NB4 (cell line): ENCODE measurements at regions not wholly inside any gene's neighbourhood (a gene's known extent, or its start where the extent isn't known, plus 50 kb on each side); places are given as distances from the start of the nearest gene placed in this dataset.

Experiments used
- DNase-seq: peaks from one replicate; pipeline ENCODE4 v3.0.0; 2010; ENCODE audit warnings: low read depth
- H3K4me3 ChIP-seq: one replicate; pipeline ENCODE4 v1.5.1; 2011; ENCODE audit warnings: mild to moderate bottlenecking, low read depth, low read length, moderate library complexity
- MYC ChIP-seq: IDR thresholded peaks from 2 replicates; pipeline ENCODE4 v1.6.1; 2011; ENCODE audit warnings: low read depth, low read length
- POLR2A ChIP-seq: IDR thresholded peaks from 2 replicates; pipeline ENCODE4 v1.6.1; 2011; ENCODE audit warnings: mild to moderate bottlenecking; ENCODE audit not compliant: insufficient read length; ENCODE audit errors: extremely low read depth
- TF ChIP-seq, protein P1 (sequence below): IDR thresholded peaks from 2 replicates; pipeline ENCODE4 v1.6.1; 2011; ENCODE audit warnings: low read depth, low read length
- TF ChIP-seq, protein P2 (sequence below): IDR thresholded peaks from one replicate; pipeline ENCODE4 v1.5.1; 2012; ENCODE audit warnings: low read depth, low read length

DNA sequence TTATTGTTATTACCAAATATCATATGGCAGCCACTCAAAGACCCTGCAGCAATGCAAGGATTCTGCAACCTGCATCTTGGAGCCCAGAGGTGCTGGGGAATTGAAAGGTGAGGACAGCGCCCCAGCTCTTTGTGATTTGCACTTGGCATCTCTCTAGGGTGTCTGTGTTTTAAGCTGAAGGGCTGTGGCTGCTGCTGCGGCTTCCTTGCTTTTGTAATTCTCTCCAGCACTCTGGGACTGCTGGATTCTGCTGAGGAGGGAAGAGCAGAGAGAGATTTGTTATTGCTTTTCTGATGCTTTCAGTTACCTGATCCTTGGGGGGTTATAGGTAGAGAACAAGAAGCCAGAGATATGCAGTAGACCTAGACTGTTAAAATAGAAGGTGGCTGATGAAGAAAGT, 562.4 kb downstream of the EBF1 start:
- no peak for DNase-seq
- TF ChIP-seq, protein P1, sequence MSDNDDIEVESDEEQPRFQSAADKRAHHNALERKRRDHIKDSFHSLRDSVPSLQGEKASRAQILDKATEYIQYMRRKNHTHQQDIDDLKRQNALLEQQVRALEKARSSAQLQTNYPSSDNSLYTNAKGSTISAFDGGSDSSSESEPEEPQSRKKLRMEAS = no peak
- TF ChIP-seq, protein P2, sequence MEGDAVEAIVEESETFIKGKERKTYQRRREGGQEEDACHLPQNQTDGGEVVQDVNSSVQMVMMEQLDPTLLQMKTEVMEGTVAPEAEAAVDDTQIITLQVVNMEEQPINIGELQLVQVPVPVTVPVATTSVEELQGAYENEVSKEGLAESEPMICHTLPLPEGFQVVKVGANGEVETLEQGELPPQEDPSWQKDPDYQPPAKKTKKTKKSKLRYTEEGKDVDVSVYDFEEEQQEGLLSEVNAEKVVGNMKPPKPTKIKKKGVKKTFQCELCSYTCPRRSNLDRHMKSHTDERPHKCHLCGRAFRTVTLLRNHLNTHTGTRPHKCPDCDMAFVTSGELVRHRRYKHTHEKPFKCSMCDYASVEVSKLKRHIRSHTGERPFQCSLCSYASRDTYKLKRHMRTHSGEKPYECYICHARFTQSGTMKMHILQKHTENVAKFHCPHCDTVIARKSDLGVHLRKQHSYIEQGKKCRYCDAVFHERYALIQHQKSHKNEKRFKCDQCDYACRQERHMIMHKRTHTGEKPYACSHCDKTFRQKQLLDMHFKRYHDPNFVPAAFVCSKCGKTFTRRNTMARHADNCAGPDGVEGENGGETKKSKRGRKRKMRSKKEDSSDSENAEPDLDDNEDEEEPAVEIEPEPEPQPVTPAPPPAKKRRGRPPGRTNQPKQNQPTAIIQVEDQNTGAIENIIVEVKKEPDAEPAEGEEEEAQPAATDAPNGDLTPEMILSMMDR = no peak
- no peak for TF ChIP-seq MYC
- TF ChIP-seq POLR2A = no peak
- no peak overlapping the region for H3K4me3 ChIP-seq

DNA sequence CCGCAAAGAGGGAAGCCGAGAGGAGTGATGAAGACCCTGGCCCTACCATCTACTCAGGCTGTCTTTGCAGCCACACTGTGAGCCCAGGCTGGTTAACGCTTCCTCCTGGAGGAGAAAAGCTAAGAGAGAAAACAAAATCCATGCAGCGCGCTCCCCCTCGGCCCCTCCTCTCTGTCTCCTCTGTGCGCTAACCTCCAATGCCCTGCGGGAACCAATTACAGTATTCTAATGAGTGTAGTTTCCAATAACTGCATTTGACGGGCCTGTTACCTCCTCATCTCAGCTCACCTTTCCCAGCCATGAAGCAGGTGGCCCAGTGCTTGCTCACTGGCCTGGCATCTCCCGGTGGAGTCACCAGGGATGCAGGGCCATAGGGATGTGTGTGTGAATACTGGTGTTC, 565.5 kb downstream of the EBF1 start:
- no peak overlapping the region for H3K4me3 ChIP-seq
- TF ChIP-seq MYC (no peak), POLR2A (no peak)
- TF ChIP-seq, protein P2 = no peak
- TF ChIP-seq, protein P1 = no peak
- no peak for DNase-seq

DNA sequence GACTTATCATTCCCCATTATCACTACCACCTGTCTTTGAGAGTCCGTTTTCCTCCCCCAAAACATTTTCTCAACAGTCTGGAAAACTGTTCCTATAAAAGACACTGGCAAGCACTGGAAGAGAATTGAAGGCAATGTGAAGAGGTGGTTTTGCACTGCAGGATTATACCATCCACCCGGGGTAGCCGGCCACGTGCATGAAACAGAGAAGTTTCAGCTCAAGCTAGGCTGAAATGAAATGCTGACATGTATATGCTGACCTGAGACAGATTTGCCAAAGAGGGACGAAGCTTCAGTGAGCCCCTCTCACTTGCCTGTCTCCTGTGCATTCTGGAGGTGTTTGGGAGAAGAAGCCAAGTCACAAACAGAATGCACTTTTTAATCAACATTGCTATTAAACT, 567.0 kb downstream of the EBF1 start:
- TF ChIP-seq MYC (no peak), POLR2A (no peak)
- TF ChIP-seq, protein P2 = no peak
- TF ChIP-seq, protein P1 = no peak
- no peak for DNase-seq
- no peak overlapping the region for H3K4me3 ChIP-seq

DNA sequence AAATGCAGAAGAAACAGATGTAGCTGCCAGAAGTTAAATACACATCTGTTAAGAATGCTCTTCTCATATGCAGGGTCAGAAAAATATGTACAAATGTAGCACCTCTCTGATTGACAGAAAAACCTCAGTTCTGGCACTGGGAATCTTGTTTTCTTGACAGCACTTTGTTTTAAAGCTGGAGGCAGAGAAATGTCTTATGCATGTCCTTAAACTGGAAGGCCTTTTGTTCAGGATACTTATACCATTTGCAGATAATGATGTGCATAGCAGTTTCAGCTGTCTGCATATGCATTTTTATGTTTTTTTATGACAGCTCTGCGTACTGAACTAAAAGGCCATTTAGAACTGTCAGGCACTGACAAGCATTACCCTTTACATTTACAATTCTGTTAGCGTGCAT, 567.9 kb downstream of the EBF1 start:
- no peak overlapping the region for H3K4me3 ChIP-seq
- no peak for DNase-seq
- TF ChIP-seq, protein P2 = no peak
- TF ChIP-seq, protein P1 = no peak
- TF ChIP-seq MYC = no peak
- no peak for TF ChIP-seq POLR2A

DNA sequence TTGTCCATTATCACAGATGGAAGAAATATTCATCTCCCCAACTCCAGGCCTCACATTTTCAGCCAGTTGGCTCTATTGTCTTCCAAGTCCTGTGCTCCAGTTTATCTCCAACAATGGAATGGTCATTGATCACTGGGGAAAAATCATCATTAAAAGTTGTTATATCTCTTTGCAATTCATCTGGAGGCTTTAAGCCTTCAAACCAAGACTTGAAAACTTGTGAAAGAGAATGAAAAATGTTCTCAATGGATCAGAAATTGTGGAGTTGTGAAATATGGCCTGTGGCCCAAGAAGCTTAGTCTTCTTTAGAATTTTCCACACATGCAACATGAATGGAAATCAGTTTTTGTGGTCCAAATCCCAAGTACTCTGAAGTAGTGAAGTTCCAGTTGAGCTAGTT, 569.6 kb downstream of the EBF1 start:
- TF ChIP-seq POLR2A (no peak), MYC (no peak)
- TF ChIP-seq, protein P2 = no peak
- TF ChIP-seq, protein P1 = no peak
- H3K4me3 ChIP-seq = no peak overlapping the region
- DNase-seq = no peak

DNA sequence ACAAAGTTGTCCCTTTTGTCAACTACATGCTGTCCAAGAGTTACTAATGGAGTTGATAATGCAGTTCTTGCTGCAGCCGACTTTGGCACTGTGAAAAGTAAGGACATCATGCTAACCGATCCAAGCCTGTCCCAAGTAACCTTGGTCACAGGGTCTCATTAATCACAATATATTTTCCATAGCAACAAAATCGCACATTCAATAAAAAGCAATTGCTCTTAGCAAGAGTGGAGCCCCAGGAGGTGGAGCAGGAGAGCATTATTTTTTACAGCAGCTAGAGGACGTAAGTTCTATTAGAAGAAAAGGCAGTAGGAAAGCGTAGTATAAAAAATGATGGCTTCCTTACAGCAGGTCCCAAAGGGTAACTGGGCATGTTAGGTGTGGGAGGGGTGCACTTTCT, 570.3 kb downstream of the EBF1 start:
- TF ChIP-seq, protein P2 = no peak
- TF ChIP-seq, protein P1 = no peak
- no peak for TF ChIP-seq MYC
- no peak for TF ChIP-seq POLR2A
- H3K4me3 ChIP-seq = no peak overlapping the region
- no peak for DNase-seq
